H1 (cell line): ENCODE measurements at regions not wholly inside any gene's neighbourhood (a gene's known extent, or its start where the extent isn't known, plus 50 kb on each side); places are given as distances from the start of the nearest gene placed in this dataset.

Experiments used
- CTCF ChIA-PET: fragments of 300-600 bp; sonication (Branson Sonifier 250); formaldehyde crosslinking; loops from one replicate; lab custom pipeline; 2021; ENCODE audit not compliant: partially characterized antibody; lab: Charles Lee
- POLR2A ChIA-PET: fragments of 300-600 bp; sonication (Branson Sonifier 250); formaldehyde crosslinking; loops from one replicate; lab custom pipeline; 2021; ENCODE audit warnings: inconsistent platforms; ENCODE audit not compliant: partially characterized antibody; lab: Charles Lee
- DNase-seq, 2 experiments: peaks; one replicate each; pipeline versions ENCODE4 v3.0.0 to v3.0.0-alpha.2; 2010 to 2022; ENCODE audit warnings: low spot score in 2 of 2, low read depth in 1 of 2, mixed read lengths in 1 of 2
- FAIRE-seq: peaks from 2 replicates; lab custom pipeline; 2011; peaks lifted over from hg19 to GRCh38; lab: Jason Lieb, UNC
- H2AFZ ChIP-seq: 2 replicates; pipeline ENCODE4 v1.8.1; 2012; ENCODE audit warnings: low read length, inconsistent platforms
- H2AK5ac ChIP-seq: 2 replicates; pipeline ENCODE4 v1.6.1; 2013; ENCODE audit warnings: low read depth, low read length
- H2BK120ac ChIP-seq: replicated peaks from 2 replicates; pipeline ENCODE3; 2013; ENCODE audit warnings: low read depth, low read length, inconsistent platforms
- H2BK12ac ChIP-seq: 2 replicates; pipeline ENCODE4 v1.6.1; 2013; ENCODE audit warnings: low read depth, low read length
- H2BK15ac ChIP-seq: 2 replicates; pipeline ENCODE4 v1.6.1; 2013; ENCODE audit warnings: low read length
- H2BK20ac ChIP-seq: 2 replicates; pipeline ENCODE4 v1.6.1; 2013; ENCODE audit warnings: low read length
- H2BK5ac ChIP-seq: 2 replicates; pipeline ENCODE4 v1.6.1; 2013; ENCODE audit warnings: low read depth, low read length
- H3K14ac ChIP-seq: 2 replicates; pipeline ENCODE4 v1.6.1; 2013; ENCODE audit warnings: inconsistent platforms; ENCODE audit not compliant: insufficient read length
- H3K18ac ChIP-seq: 2 replicates; pipeline ENCODE4 v1.6.1; 2013; ENCODE audit warnings: low read length; ENCODE audit errors: extremely low read depth
- H3K23ac ChIP-seq: 2 replicates; pipeline ENCODE4 v1.6.1; 2013; ENCODE audit warnings: inconsistent platforms; ENCODE audit not compliant: insufficient read length
- H3K23me2 ChIP-seq: 2 replicates; pipeline ENCODE4 v1.6.1; 2013; ENCODE audit warnings: low read depth, low read length
- H3K27ac ChIP-seq: 2 replicates; pipeline ENCODE4 v1.6.1; 2011; ENCODE audit warnings: low read depth, low read length, inconsistent platforms
- H3K27me3 ChIP-seq, 4 experiments: replicated peaks in 1 of 4; 1 replicate in 1 of 4; 2 replicates in 3 of 4; pipeline versions ENCODE4 v1.6.1 to v1.8.1; 2011 to 2013; ENCODE audit warnings: low read length in 3 of 4, mild to moderate bottlenecking in 3 of 4, inconsistent platforms in 2 of 4, mixed read lengths in 2 of 4, moderate library complexity in 1 of 4; ENCODE audit not compliant: control insufficient read depth in 3 of 4, insufficient read depth in 3 of 4; ENCODE audit errors: extremely low read depth in 1 of 4
- H3K36me3 ChIP-seq, 4 experiments: 2 replicates each; pipeline versions ENCODE4 v1.6.1 to v1.8.1; 2011 to 2013; ENCODE audit warnings: mild to moderate bottlenecking in 4 of 4, low read length in 3 of 4, moderate library complexity in 2 of 4, control low read depth in 1 of 4, inconsistent platforms in 1 of 4; ENCODE audit not compliant: insufficient read depth in 4 of 4, control insufficient read depth in 2 of 4
- H3K4ac ChIP-seq: replicated peaks from 2 replicates; pipeline ENCODE3; 2013; ENCODE audit warnings: low read length, low read depth, mixed read lengths, inconsistent platforms; ENCODE audit not compliant: insufficient read length
- H3K4me1 ChIP-seq, 4 experiments: replicated peaks in 1 of 4; 1 replicate in 1 of 4; 2 replicates in 3 of 4; pipeline versions ENCODE4 v1.6.1 to v1.8.1; 2011 to 2013; ENCODE audit warnings: low read length in 3 of 4, inconsistent platforms in 2 of 4, mixed read lengths in 1 of 4; ENCODE audit not compliant: insufficient read depth in 4 of 4, control insufficient read depth in 3 of 4
- H3K4me2 ChIP-seq, 2 experiments: 2 replicates each; pipeline versions ENCODE4 v1.6.1 to v1.8.1; 2011 to 2013; ENCODE audit warnings: low read depth in 2 of 2, low read length in 2 of 2, control low read depth in 1 of 2, inconsistent platforms in 1 of 2, mild to moderate bottlenecking in 1 of 2; ENCODE audit not compliant: insufficient read depth in 1 of 2
- H3K4me3 ChIP-seq, 4 experiments: fragments of 200-600, 300-600 bp in 1 of 4; sonication (generic), shearing (Covaris generic), sonication (Bioruptor Twin) in 1 of 4; 2 replicates each; pipeline versions ENCODE4 v1.5.1 to v1.8.1; 2011 to 2016; ENCODE audit warnings: low read length in 4 of 4, low read depth in 3 of 4, control low read depth in 2 of 4, inconsistent platforms in 2 of 4, mild to moderate bottlenecking in 2 of 4, mixed read lengths in 1 of 4, moderate library complexity in 1 of 4; ENCODE audit not compliant: insufficient read depth in 2 of 4; ENCODE audit errors: extremely low read depth in 1 of 4
- H3K56ac ChIP-seq: replicated peaks from 2 replicates; pipeline ENCODE3; 2013; ENCODE audit warnings: low read depth, mild to moderate bottlenecking, mixed read lengths, low read length, inconsistent platforms; ENCODE audit not compliant: insufficient read length
- H3K79me1 ChIP-seq: 2 replicates; pipeline ENCODE4 v1.6.1; 2013; ENCODE audit warnings: low read depth, low read length, control low read depth
- H3K79me2 ChIP-seq, 2 experiments: 2 replicates each; pipeline versions ENCODE4 v1.6.1 to v1.8.1; 2012 to 2013; ENCODE audit warnings: low read length in 2 of 2, mild to moderate bottlenecking in 2 of 2, inconsistent platforms in 1 of 2; ENCODE audit not compliant: insufficient read depth in 2 of 2, control insufficient read depth in 1 of 2
- H3K9ac ChIP-seq, 4 experiments: replicated peaks in 1 of 4; 1 replicate in 1 of 4; 2 replicates in 3 of 4; pipeline versions ENCODE4 v1.6.1 to v1.8.1; 2011 to 2013; ENCODE audit warnings: low read depth in 3 of 4, low read length in 3 of 4, control low read depth in 2 of 4, mild to moderate bottlenecking in 2 of 4, moderate library complexity in 2 of 4, inconsistent platforms in 1 of 4; ENCODE audit errors: extremely low read depth in 1 of 4
- H3K9me3 ChIP-seq, 2 experiments: 2 replicates each; pipeline versions ENCODE4 v1.6.1 to v1.8.1; 2012 to 2013; ENCODE audit warnings: mild to moderate bottlenecking in 2 of 2, moderate library complexity in 2 of 2, control low read depth in 1 of 2, inconsistent platforms in 1 of 2, low read depth in 1 of 2, low read length in 1 of 2, mixed read lengths in 1 of 2; ENCODE audit not compliant: insufficient read depth in 2 of 2
- H4K20me1 ChIP-seq, 2 experiments: replicated peaks in 1 of 2; 2 replicates each; pipeline versions ENCODE3 to v1.8.1; 2011 to 2013; ENCODE audit warnings: inconsistent platforms in 2 of 2, low read length in 2 of 2, mild to moderate bottlenecking in 1 of 2; ENCODE audit not compliant: insufficient read depth in 2 of 2, control insufficient read depth in 1 of 2
- H4K5ac ChIP-seq: 2 replicates; pipeline ENCODE4 v1.6.1; 2013; ENCODE audit warnings: low read length, low read depth, mixed read lengths, inconsistent platforms; ENCODE audit not compliant: insufficient read length
- H4K8ac ChIP-seq: 2 replicates; pipeline ENCODE4 v1.8.0; 2013; ENCODE audit warnings: mild to moderate bottlenecking, moderate library complexity, low read length, inconsistent platforms; ENCODE audit not compliant: insufficient read depth; ENCODE audit errors: extremely low read depth
- H4K91ac ChIP-seq: replicated peaks from 2 replicates; pipeline ENCODE3; 2013; ENCODE audit warnings: low read length, mixed read lengths, inconsistent platforms; ENCODE audit not compliant: insufficient read length
- ASH2L ChIP-seq: fragments of 200-600, 300-600 bp; sonication (generic); IDR thresholded peaks from one replicate; pipeline ENCODE4 v1.7.1; 2017; ENCODE audit warnings: low read length
- ATF3 ChIP-seq: IDR thresholded peaks from 2 replicates; pipeline ENCODE4 v1.6.1; 2011; ENCODE audit warnings: low read depth, mild to moderate bottlenecking, low read length; ENCODE audit not compliant: insufficient read depth
- CBX5 ChIP-seq: fragments of 300-800, 300-1000 bp; sonication (generic); IDR thresholded peaks from 2 replicates; pipeline ENCODE4 v1.7.1; 2016; ENCODE audit warnings: antibody characterized with exemption, low read length, low read depth
- CHD2 ChIP-seq: IDR thresholded peaks from 2 replicates; pipeline ENCODE4 v1.6.1; 2012; ENCODE audit warnings: low read length, improper control_type of control experiment
- CTCF ChIP-seq, 3 experiments: IDR thresholded peaks; 1 replicate in 2 of 3; 2 replicates in 1 of 3; pipeline versions ENCODE4 v1.5.1 to v1.6.1; 2011; ENCODE audit warnings: low read length in 3 of 3, mild to moderate bottlenecking in 3 of 3, inconsistent platforms in 2 of 3, low read depth in 1 of 3, moderate library complexity in 1 of 3; ENCODE audit not compliant: insufficient read depth in 1 of 3; ENCODE audit errors: control extremely low read depth in 1 of 3
- FOSL1 ChIP-seq: IDR thresholded peaks from 2 replicates; pipeline ENCODE4 v1.6.1; 2011; ENCODE audit warnings: mild to moderate bottlenecking, low read depth, low read length, moderate library complexity; ENCODE audit not compliant: insufficient read depth
- GABPA ChIP-seq: IDR thresholded peaks from 2 replicates; pipeline ENCODE4 v1.6.1; 2011; ENCODE audit warnings: mild to moderate bottlenecking, low read length, moderate library complexity, borderline replicate concordance; ENCODE audit not compliant: insufficient read depth
- NRF1 ChIP-seq: IDR thresholded peaks from 2 replicates; pipeline ENCODE4 v1.6.1; 2011; ENCODE audit warnings: mild to moderate bottlenecking, low read depth, low read length, improper control_type of control experiment
- RFX5 ChIP-seq: IDR thresholded peaks from 2 replicates; pipeline ENCODE4 v1.6.1; 2011; ENCODE audit warnings: low read depth, low read length, improper control_type of control experiment, borderline replicate concordance
- SIN3A ChIP-seq, 2 experiments: IDR thresholded peaks in 1 of 2; conservative IDR thresholded peaks in 1 of 2; 2 replicates each; pipeline ENCODE4 v1.6.1; 2011 to 2012; ENCODE audit warnings: low read length in 2 of 2, improper control_type of control experiment in 1 of 2, low read depth in 1 of 2, mild to moderate bottlenecking in 1 of 2
- SIX5 ChIP-seq: IDR thresholded peaks from 2 replicates; pipeline ENCODE4 v1.6.1; 2011; ENCODE audit warnings: mild to moderate bottlenecking, low read depth, low read length
- TCF12 ChIP-seq: IDR thresholded peaks from 2 replicates; pipeline ENCODE4 v1.6.1; 2011; ENCODE audit warnings: low read depth, mild to moderate bottlenecking, low read length
- WGBS, 2 experiments: shearing (Covaris generic) in 1 of 2; methylation state at CpG; one replicate each; pipeline versions ENCODE4 v1.1.6 to v1.1.7; 2013 to 2015; ENCODE audit warnings: low lambda C conversion rate in 2 of 2, mixed read lengths in 2 of 2, inconsistent platforms in 1 of 2, low coverage in 1 of 2, missing lambda C conversion rate in 1 of 2; ENCODE audit not compliant: insufficient replicate concordance in 2 of 2, insufficient coverage in 1 of 2, insufficient read length in 1 of 2; ENCODE audit errors: extremely low coverage in 1 of 2, missing lambda C conversion rate in 1 of 2; 5-methylcytosine and 5-hydroxymethylcytosine counted together

GRCh38 chr10:78729366-78729765 is 339.4 kb upstream of the ZMIZ1 start:
- Histone ChIP-seq H2BK20ac (no peak overlapping the region), H2AK5ac (no peak overlapping the region), H2AFZ (no peak overlapping the region), H3K27ac (no peak overlapping the region), H3K9ac (no peak overlapping the region), H4K91ac (no peak overlapping the region), H2BK15ac (no peak overlapping the region), H2BK5ac (no peak overlapping the region), H3K9me3 (no peaks in the 10 kb centered on the region), H3K18ac (no peak overlapping the region), H3K27me3 (no peaks in the 10 kb centered on the region; a peak in 1 of 7 replicates), H3K4ac (no peak overlapping the region), H3K4me3 (no peak overlapping the region), H4K8ac (no peak overlapping the region), H3K23ac (no peak overlapping the region), H3K79me2 (no peaks in the 10 kb centered on the region), H3K14ac (no peak overlapping the region), H4K5ac (no peak overlapping the region), H3K79me1 (no peaks in the 10 kb centered on the region), H3K4me2 (no peak overlapping the region), H4K20me1 (no peaks in the 10 kb centered on the region), H3K56ac (no peak overlapping the region), H3K4me1 (no peaks in the 10 kb centered on the region), H2BK120ac (no peak overlapping the region), H3K23me2 (no peaks in the 10 kb centered on the region), H3K36me3 (no peaks in the 10 kb centered on the region), H2BK12ac (no peak overlapping the region)
- POLR2A ChIA-PET: no interaction called here
- DNase-seq (no peak), FAIRE-seq (no peak)
- 96% methylated on average over 8 of the region's 8 CpGs; no CpG with 5 or more reads in 1 of the 2 experiments for WGBS, 2 experiments
- CTCF ChIA-PET: interaction anchor here (1.7 kb wide), 1 partner anchor 9 kb away, joined by 4 read pairs; no protein-coding TSS in a partner anchor
- TF ChIP-seq RFX5 (no peak), CTCF (IDR thresholded peaks at IDR 0.05; ENCODE audit: control extremely low read depth in 1 of 3, insufficient read depth in 1 of 3, low read depth in 1 of 3, low read length in 3 of 3) (no peak), ASH2L (no peak), SIN3A (conservative IDR thresholded peaks at IDR 0.05 in 1 of 2, IDR thresholded peaks at IDR 0.05 in 1 of 2; ENCODE audit: low read depth in 1 of 2, low read length in 2 of 2) (no peak), FOSL1 (no peak), SIX5 (no peak), CBX5 (no peak), ATF3 (no peak), GABPA (no peak), NRF1 (no peak), CHD2 (no peak), TCF12 (no peak)
